ENCODE measurements at regions not wholly inside any gene's neighbourhood (a gene's known extent, or its start where the extent isn't known, plus 50 kb on each side); places are given as distances from the start of the nearest gene placed in this dataset.

- Histone ChIP-seq H3K27me3 (ENCODE audit: control insufficient read depth, insufficient read depth, low read length) (no peaks in the 10 kb centered on the region), H3K36me3 (ENCODE audit: control insufficient read depth, insufficient read depth, low read length) (no peaks in the 10 kb centered on the region), H3K4me3 (ENCODE audit: low read depth, low read length) (no peak overlapping the region)
- FAIRE-seq, result no peak
- no peak for TF ChIP-seq CTCF (IDR thresholded peaks at IDR 0.05; ENCODE audit: insufficient read depth, low read length, severe bottlenecking)
- no peak for DNase-seq (ENCODE audit: low read depth)
These were observed 1302.0 kb downstream of the KCNT2 start for GRCh38 chr1:195306281-195306680.

DNA sequence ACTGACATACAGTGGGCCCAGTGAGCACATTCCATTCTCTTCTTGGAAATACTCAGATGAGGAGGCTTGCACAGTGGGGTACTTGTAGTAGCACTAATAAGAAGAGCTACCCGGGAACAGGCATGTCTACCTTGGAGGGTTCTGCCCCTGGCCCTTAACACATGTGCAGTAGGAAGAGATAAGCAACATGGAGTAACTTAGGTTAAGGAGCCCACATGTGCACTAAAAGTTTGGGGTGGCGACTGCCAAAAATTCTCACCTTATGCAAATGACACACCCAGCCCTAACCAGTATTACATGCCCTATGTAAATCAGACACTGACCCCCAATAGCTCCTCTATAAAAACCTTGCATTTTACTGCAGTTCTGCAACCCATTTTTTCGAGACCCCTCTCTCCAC is 1313.3 kb downstream of the KCNT2 start:
- H3K27me3 ChIP-seq (ENCODE audit: control insufficient read depth, insufficient read depth, low read length), result no peaks in the 10 kb centered on the region
- no peaks in the 10 kb centered on the region for H3K36me3 ChIP-seq (ENCODE audit: control insufficient read depth, insufficient read depth, low read length)
- FAIRE-seq, result no peak
- TF ChIP-seq CTCF (IDR thresholded peaks at IDR 0.05; ENCODE audit: insufficient read depth, low read length, severe bottlenecking), result no peak
- no peak overlapping the region for H3K4me3 ChIP-seq (ENCODE audit: low read depth, low read length)
- no peak for DNase-seq (ENCODE audit: low read depth)

DNA sequence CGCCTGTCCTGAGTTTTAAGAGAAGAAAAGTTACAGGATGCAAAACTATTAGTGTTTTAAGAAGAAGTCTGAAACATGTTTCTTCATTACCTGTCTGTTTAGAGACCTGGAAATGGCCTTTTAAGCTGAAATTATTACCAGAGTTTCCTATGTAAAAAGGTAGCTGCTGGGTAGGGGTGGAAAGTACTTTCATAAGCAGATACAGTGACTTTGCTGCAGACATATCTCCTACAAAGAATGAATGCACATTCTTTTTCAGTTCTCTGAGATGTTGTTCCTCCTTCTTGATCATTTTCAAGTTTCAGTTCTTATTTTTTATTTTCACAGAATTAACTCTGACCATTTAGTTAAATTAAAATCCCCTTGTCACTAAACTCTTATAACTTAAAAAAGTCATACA is 1329.6 kb downstream of the KCNT2 start:
- FAIRE-seq (no peak), DNase-seq (ENCODE audit: low read depth) (no peak)
- TF ChIP-seq CTCF (IDR thresholded peaks at IDR 0.05; ENCODE audit: insufficient read depth, low read length, severe bottlenecking), result no peak

DNA sequence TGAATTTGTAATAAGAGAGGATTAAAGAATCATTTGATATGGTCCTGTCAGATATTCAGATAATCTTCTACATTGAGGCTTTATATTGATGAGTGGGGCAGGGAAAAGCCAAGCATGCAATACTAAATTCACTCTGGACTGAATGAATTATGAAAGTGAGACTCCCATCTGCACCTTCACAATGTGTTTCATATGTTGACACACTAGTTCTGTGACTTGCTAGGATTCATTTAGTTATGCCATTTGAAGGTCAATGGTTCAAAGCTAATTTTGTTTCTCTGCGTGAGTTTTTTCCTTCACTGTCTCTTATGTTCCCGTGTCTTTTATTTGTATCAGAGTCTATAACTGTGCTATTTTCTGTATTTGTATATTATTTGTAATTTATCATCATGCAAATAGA is 1332.5 kb downstream of the KCNT2 start:
- DNase-seq (ENCODE audit: low read depth), result no peak
- Histone ChIP-seq H3K36me3 (ENCODE audit: control insufficient read depth, insufficient read depth, low read length) (no peaks in the 10 kb centered on the region), H3K4me3 (ENCODE audit: low read depth, low read length) (no peak overlapping the region), H3K27me3 (ENCODE audit: control insufficient read depth, insufficient read depth, low read length) (no peaks in the 10 kb centered on the region)
- TF ChIP-seq CTCF (IDR thresholded peaks at IDR 0.05; ENCODE audit: insufficient read depth, low read length, severe bottlenecking), result no peak
- no peak for FAIRE-seq

More for the DNA sequence above, 1329.6 kb downstream of the KCNT2 start:
- no peaks in the 10 kb centered on the region for H3K27me3 ChIP-seq (ENCODE audit: control insufficient read depth, insufficient read depth, low read length)
- H3K36me3 ChIP-seq (ENCODE audit: control insufficient read depth, insufficient read depth, low read length), result no peaks in the 10 kb centered on the region
- H3K4me3 ChIP-seq (ENCODE audit: low read depth, low read length), result no peak overlapping the region

GRCh38 chr1:195251900-195252299 is 1356.3 kb downstream of the KCNT2 start:
- DNase-seq (ENCODE audit: low read depth) (no peak), FAIRE-seq (no peak)
- Histone ChIP-seq H3K4me3 (ENCODE audit: low read depth, low read length) (no peak overlapping the region), H3K36me3 (ENCODE audit: control insufficient read depth, insufficient read depth, low read length) (no peaks in the 10 kb centered on the region), H3K27me3 (ENCODE audit: control insufficient read depth, insufficient read depth, low read length) (no peaks in the 10 kb centered on the region)
- no peak for TF ChIP-seq CTCF (IDR thresholded peaks at IDR 0.05; ENCODE audit: insufficient read depth, low read length, severe bottlenecking)

DNA sequence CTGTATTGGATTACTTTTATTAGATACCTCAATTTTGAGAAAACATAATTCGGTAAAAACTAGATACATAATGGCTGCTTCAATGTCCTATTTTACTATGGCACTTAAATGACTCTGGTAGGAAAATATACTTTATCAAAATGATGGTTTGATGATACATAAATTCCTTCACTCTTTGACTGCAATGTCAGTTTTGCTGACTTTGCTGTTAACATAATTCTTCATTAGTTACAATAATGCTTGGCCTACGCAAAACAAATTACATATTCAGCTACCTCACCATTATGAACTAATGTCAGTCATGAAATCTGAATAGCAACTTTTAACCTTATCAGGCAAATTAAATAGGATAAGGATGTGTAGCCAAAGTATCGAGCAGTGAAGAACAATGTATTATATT is 1364.7 kb downstream of the KCNT2 start:
- Histone ChIP-seq H3K36me3 (ENCODE audit: control insufficient read depth, insufficient read depth, low read length) (no peaks in the 10 kb centered on the region), H3K27me3 (ENCODE audit: control insufficient read depth, insufficient read depth, low read length) (no peaks in the 10 kb centered on the region), H3K4me3 (ENCODE audit: low read depth, low read length) (no peak overlapping the region)
- FAIRE-seq, result no peak
- no peak for DNase-seq (ENCODE audit: low read depth)
- TF ChIP-seq CTCF (IDR thresholded peaks at IDR 0.05; ENCODE audit: insufficient read depth, low read length, severe bottlenecking), result no peak

All from bronchial epithelial cell (primary cell).